Activated CD8-positive, alpha-beta memory T cell treated with anti-CD3 and anti-CD28 coated beads, Interleukin-2, amount 10 ng/mL, durations not matched to agents 7 days and 5 days (primary cell): ENCODE measurements at regions not wholly inside any gene's neighbourhood (a gene's known extent, or its start where the extent isn't known, plus 50 kb on each side); places are given as distances from the start of the nearest gene placed in this dataset.

Experiments used
- ATAC-seq: fragments of 150-1000 bp; cut with Tn5 transposase; one replicate; pipeline ENCODE4 v1.10.0; 2021; ENCODE audit warnings: moderate library complexity
- CTCF ChIA-PET: fragments of 350-600 bp; sonication (Branson Sonifier 250); formaldehyde crosslinking; loops from one replicate; lab custom pipeline; 2021; ENCODE audit warnings: antibody characterized with exemption; lab: Charles Lee
- DNase-seq: peaks from one replicate; pipeline ENCODE4 v3.0.0-alpha.2; 2020
- H3K27ac Mint-ChIP-seq: one replicate; pipeline ENCODE4 v1.8.0; 2021; ENCODE audit warnings: mild to moderate bottlenecking, mixed read lengths
- H3K27me3 Mint-ChIP-seq: one replicate; pipeline ENCODE4 v1.8.0; 2021; ENCODE audit warnings: mixed read lengths
- H3K36me3 Mint-ChIP-seq: one replicate; pipeline ENCODE4 v1.8.0; 2021; ENCODE audit warnings: mild to moderate bottlenecking, mixed read lengths
- H3K4me1 Mint-ChIP-seq: one replicate; pipeline ENCODE4 v1.8.0; 2021; ENCODE audit warnings: mixed read lengths
- H3K4me3 Mint-ChIP-seq: one replicate; pipeline ENCODE4 v1.8.0; 2021; ENCODE audit warnings: mild to moderate bottlenecking, moderate library complexity, mixed read lengths
- H3K9me3 Mint-ChIP-seq: one replicate; pipeline ENCODE4 v1.8.0; 2022; ENCODE audit warnings: low read depth, mixed read lengths

- Mint-ChIP-seq H3K27ac (no peak overlapping the region), H3K9me3 (no peaks in the 10 kb centered on the region), H3K4me1 (no peaks in the 10 kb centered on the region), H3K4me3 (no peak overlapping the region), H3K36me3 (no peaks in the 10 kb centered on the region), H3K27me3 (peaks cover 27% of the 10 kb centered on the region)
- ATAC-seq (no peak), DNase-seq (no peak)
- CTCF ChIA-PET, result interaction anchor here (1.7 kb wide), 1 partner anchor 9 kb away, joined by 4 read pairs; no protein-coding TSS in a partner anchor
Measured at GRCh38 chr2:176755537-176756135, 457.0 kb upstream of the HNRNPA3 start.

- Mint-ChIP-seq H3K36me3 (no peaks in the 10 kb centered on the region), H3K9me3 (no peaks in the 10 kb centered on the region), H3K27me3 (peaks cover 47% of the 10 kb centered on the region), H3K4me3 (no peak overlapping the region), H3K4me1 (no peaks in the 10 kb centered on the region), H3K27ac (no peak overlapping the region)
- no peak for DNase-seq
- CTCF ChIA-PET, result interaction anchor here (1.0 kb wide), 1 partner anchor 10 kb away, joined by 4 read pairs; no protein-coding TSS in a partner anchor
- no peak for ATAC-seq
Measured at GRCh38 chr2:176758426-176758825, 454.2 kb upstream of the HNRNPA3 start.

- Mint-ChIP-seq H3K9me3 (no peaks in the 10 kb centered on the region), H3K36me3 (no peaks in the 10 kb centered on the region), H3K27ac (no peak overlapping the region), H3K4me3 (no peak overlapping the region), H3K27me3 (peaks cover 46% of the 10 kb centered on the region), H3K4me1 (no peaks in the 10 kb centered on the region)
- no peak for ATAC-seq
- CTCF ChIA-PET, result no interaction called here
- DNase-seq, result no peak
Measured at GRCh38 chr2:176760439-176760838, 452.2 kb upstream of the HNRNPA3 start.

GRCh38 chr2:176763130-176763529 is 449.5 kb upstream of the HNRNPA3 start:
- ATAC-seq (no peak), DNase-seq (no peak)
- peaks cover 30% of the 10 kb centered on the region for H3K27me3 Mint-ChIP-seq
- no peaks in the 10 kb centered on the region for H3K4me1 Mint-ChIP-seq
- H3K36me3 Mint-ChIP-seq, result no peaks in the 10 kb centered on the region
- CTCF ChIA-PET, result interaction anchor here (1.4 kb wide), 1 partner anchor 9 kb away, joined by 4 read pairs; no protein-coding TSS in a partner anchor
- H3K9me3 Mint-ChIP-seq, result no peaks in the 10 kb centered on the region
- H3K27ac Mint-ChIP-seq, result no peak overlapping the region
- no peak overlapping the region for H3K4me3 Mint-ChIP-seq

GRCh38 chr2:176763851-176764404 is 448.7 kb upstream of the HNRNPA3 start:
- CTCF ChIA-PET, result interaction anchor here (1.4 kb wide), 1 partner anchor 10 kb away, joined by 4 read pairs; no protein-coding TSS in a partner anchor
- ATAC-seq (no peak), DNase-seq (no peak)
- H3K4me3 Mint-ChIP-seq, result no peak overlapping the region
- no peak overlapping the region for H3K27ac Mint-ChIP-seq
- H3K27me3 Mint-ChIP-seq, result peaks cover 30% of the 10 kb centered on the region
- H3K36me3 Mint-ChIP-seq, result no peaks in the 10 kb centered on the region
- no peaks in the 10 kb centered on the region for H3K9me3 Mint-ChIP-seq
- peaks cover 3% of the 10 kb centered on the region for H3K4me1 Mint-ChIP-seq

- Mint-ChIP-seq H3K9me3 (no peaks in the 10 kb centered on the region), H3K4me3 (no peak overlapping the region), H3K4me1 (peaks cover 7% of the 10 kb centered on the region), H3K27me3 (peaks cover 22% of the 10 kb centered on the region), H3K36me3 (no peaks in the 10 kb centered on the region), H3K27ac (no peak overlapping the region)
- DNase-seq, result no peak
- CTCF ChIA-PET, result interaction anchor here (1.2 kb wide), 1 partner anchor 10 kb away, joined by 3 read pairs; no protein-coding TSS in a partner anchor
- no peak for ATAC-seq
Measured at GRCh38 chr2:176764921-176765320, 447.7 kb upstream of the HNRNPA3 start.

GRCh38 chr2:176766005-176766404 is 446.6 kb upstream of the HNRNPA3 start:
- ATAC-seq (no peak), DNase-seq (no peak)
- H3K27ac Mint-ChIP-seq, result no peak overlapping the region
- no peak overlapping the region for H3K4me3 Mint-ChIP-seq
- CTCF ChIA-PET, result no interaction called here
- no peaks in the 10 kb centered on the region for H3K36me3 Mint-ChIP-seq
- H3K4me1 Mint-ChIP-seq, result peaks cover 7% of the 10 kb centered on the region
- no peaks in the 10 kb centered on the region for H3K9me3 Mint-ChIP-seq
- peaks cover 18% of the 10 kb centered on the region for H3K27me3 Mint-ChIP-seq

- DNase-seq, result no peak
- Mint-ChIP-seq H3K4me1 (peaks cover 7% of the 10 kb centered on the region), H3K27me3 (peaks cover 4% of the 10 kb centered on the region), H3K9me3 (peaks cover 8% of the 10 kb centered on the region), H3K36me3 (peaks cover 3% of the 10 kb centered on the region), H3K27ac (no peak overlapping the region), H3K4me3 (no peak overlapping the region)
- CTCF ChIA-PET, result no interaction called here
- no peak for ATAC-seq
Measured at GRCh38 chr2:176768185-176768584, 444.4 kb upstream of the HNRNPA3 start.

- Mint-ChIP-seq H3K4me3 (no peak overlapping the region), H3K27ac (no peak overlapping the region), H3K27me3 (no peaks in the 10 kb centered on the region), H3K4me1 (peaks cover 7% of the 10 kb centered on the region), H3K9me3 (peaks cover 10% of the 10 kb centered on the region), H3K36me3 (peaks cover 3% of the 10 kb centered on the region)
- DNase-seq, result no peak
- ATAC-seq, result no peak
- CTCF ChIA-PET, result no interaction called here
Measured at GRCh38 chr2:176769021-176769420, 443.6 kb upstream of the HNRNPA3 start.

- DNase-seq, result no peak
- H3K4me1 Mint-ChIP-seq, result peaks cover 7% of the 10 kb centered on the region
- H3K36me3 Mint-ChIP-seq, result peaks cover 3% of the 10 kb centered on the region
- no peaks in the 10 kb centered on the region for H3K27me3 Mint-ChIP-seq
- no peak for ATAC-seq
- H3K9me3 Mint-ChIP-seq, result peaks cover 10% of the 10 kb centered on the region
- H3K27ac Mint-ChIP-seq, result no peak overlapping the region
- CTCF ChIA-PET, result no interaction called here
- no peak overlapping the region for H3K4me3 Mint-ChIP-seq
Measured at GRCh38 chr2:176769499-176770370, 442.9 kb upstream of the HNRNPA3 start.

- DNase-seq, result no peak
- no peak for ATAC-seq
- Mint-ChIP-seq H3K4me3 (no peak overlapping the region), H3K4me1 (peaks cover 7% of the 10 kb centered on the region), H3K36me3 (peaks cover 3% of the 10 kb centered on the region), H3K9me3 (peaks cover 10% of the 10 kb centered on the region), H3K27ac (no peak overlapping the region), H3K27me3 (no peaks in the 10 kb centered on the region)
- CTCF ChIA-PET, result no interaction called here
Measured at GRCh38 chr2:176772816-176773215, 439.8 kb upstream of the HNRNPA3 start.

GRCh38 chr2:176774766-176775451 is 437.7 kb upstream of the HNRNPA3 start:
- Mint-ChIP-seq H3K4me3 (no peak overlapping the region), H3K4me1 (peaks cover 11% of the 10 kb centered on the region), H3K27me3 (no peaks in the 10 kb centered on the region), H3K36me3 (peaks cover 5% of the 10 kb centered on the region), H3K27ac (no peak overlapping the region), H3K9me3 (peaks cover 10% of the 10 kb centered on the region)
- ATAC-seq, result no peak
- CTCF ChIA-PET, result interaction anchor here (0.9 to 1.0 kb wide), 2 partner anchors 10 to 122 kb away, joined by 3 to 5 read pairs; no protein-coding TSS in a partner anchor
- DNase-seq, result no peak

GRCh38 chr2:176777262-176777661 is 435.3 kb upstream of the HNRNPA3 start:
- H3K9me3 Mint-ChIP-seq, result peaks cover 18% of the 10 kb centered on the region

More at GRCh38 chr2:176777262-176777661, 435.3 kb upstream of the HNRNPA3 start:
- Mint-ChIP-seq H3K36me3 (peaks cover 25% of the 10 kb centered on the region), H3K4me3 (no peak overlapping the region), H3K27ac (no peak overlapping the region), H3K4me1 (peaks cover 21% of the 10 kb centered on the region), H3K27me3 (no peaks in the 10 kb centered on the region)
- ATAC-seq (no peak), DNase-seq (no peak)
- CTCF ChIA-PET, result no interaction called here
